Endothelial cell of umbilical vein (primary cell): ENCODE measurements at regions not wholly inside any gene's neighbourhood (a gene's known extent, or its start where the extent isn't known, plus 50 kb on each side); places are given as distances from the start of the nearest gene placed in this dataset.

ENCODE experiments used
- BruUV-seq: library from RNA; stranded (reverse); fragments of 400-500 nt; replicated peaks from 2 replicates; lab custom pipeline; 2021; lab: Mats Ljungman, UMichigan
- CTCF ChIA-PET: fragments of 300-600, 350-600 bp; sonication (Branson Sonifier 250); formaldehyde crosslinking; loops from one replicate; lab custom pipeline; 2021; ENCODE audit warnings: antibody characterized with exemption, inconsistent platforms; lab: Charles Lee
- POLR2A ChIA-PET: fragments of 300-600, 350-600 bp; sonication (Branson Sonifier 250); formaldehyde crosslinking; loops from one replicate; lab custom pipeline; 2021; ENCODE audit warnings: antibody characterized with exemption, inconsistent platforms; lab: Charles Lee
- DNase-seq: peaks from one replicate; pipeline ENCODE4 v3.0.0-alpha.2; 2011; ENCODE audit warnings: low read depth, low spot score
- FAIRE-seq: peaks from 2 replicates; lab custom pipeline; 2011; peaks lifted over from hg19 to GRCh38; lab: Jason Lieb, UNC
- H2AFZ ChIP-seq: 2 replicates; pipeline ENCODE4 v1.6.0; 2012; ENCODE audit warnings: low read depth, low read length, control low read depth, inconsistent platforms
- H3K27ac ChIP-seq: 2 replicates; pipeline ENCODE4 v1.5.1; 2011; ENCODE audit warnings: low read depth, mild to moderate bottlenecking, control low read depth, low read length, moderate library complexity; ENCODE audit not compliant: insufficient read depth
- H3K27me3 ChIP-seq, 2 experiments: 2 replicates each; pipeline versions ENCODE4 v1.6.0 to v1.6.1; 2011; ENCODE audit warnings: low read length in 2 of 2, mixed read lengths in 1 of 2; ENCODE audit not compliant: control insufficient read depth in 2 of 2, insufficient read depth in 2 of 2
- H3K36me3 ChIP-seq, 2 experiments: 2 replicates in 1 of 2; 3 replicates in 1 of 2; pipeline ENCODE4 v1.5.1; 2011; ENCODE audit warnings: low read length in 2 of 2, mild to moderate bottlenecking in 1 of 2, moderate library complexity in 1 of 2; ENCODE audit not compliant: control insufficient read depth in 2 of 2, insufficient read depth in 2 of 2; ENCODE audit errors: extremely low read depth in 1 of 2
- H3K4me1 ChIP-seq: 3 replicates; pipeline ENCODE4 v1.5.1; 2011; ENCODE audit warnings: mild to moderate bottlenecking, low read length; ENCODE audit not compliant: control insufficient read depth, insufficient read depth; ENCODE audit errors: extremely low read depth
- H3K4me2 ChIP-seq: 2 replicates; pipeline ENCODE4 v1.6.1; 2011; ENCODE audit warnings: low read length, control low read depth, mixed read lengths; ENCODE audit not compliant: insufficient read depth
- H3K4me3 ChIP-seq, 3 experiments: fragments of 200-600 bp in 1 of 3; sonication (generic), shearing (Covaris generic) in 1 of 3; replicated peaks in 1 of 3; 2 replicates each; pipeline ENCODE4 v1.5.1; 2011 to 2016; ENCODE audit warnings: control low read depth in 3 of 3, low read length in 3 of 3, mild to moderate bottlenecking in 2 of 3, inconsistent platforms in 1 of 3, low read depth in 1 of 3, moderate library complexity in 1 of 3; ENCODE audit not compliant: insufficient read depth in 1 of 3
- H3K79me2 ChIP-seq: 2 replicates; pipeline ENCODE4 v1.6.0; 2012; ENCODE audit warnings: low read length, inconsistent platforms; ENCODE audit not compliant: control insufficient read depth, insufficient read depth
- H3K9ac ChIP-seq: replicated peaks from 2 replicates; pipeline ENCODE3; 2011; ENCODE audit warnings: low read length, control low read depth; ENCODE audit not compliant: insufficient read depth; ENCODE audit errors: extremely low read depth
- H3K9me1 ChIP-seq: replicated peaks from 3 replicates; pipeline ENCODE4 v1.6.0; 2011; ENCODE audit warnings: mild to moderate bottlenecking, low read length; ENCODE audit not compliant: control insufficient read depth, insufficient read depth; ENCODE audit errors: extremely low read depth
- H3K9me3 ChIP-seq: replicated peaks from 2 replicates; pipeline ENCODE4 v1.5.1; 2012; ENCODE audit warnings: low read length, inconsistent platforms; ENCODE audit not compliant: control insufficient read depth, insufficient read depth
- H4K20me1 ChIP-seq: replicated peaks from 2 replicates; pipeline ENCODE3; 2011; ENCODE audit warnings: mild to moderate bottlenecking, low read length; ENCODE audit not compliant: control insufficient read depth, insufficient read depth; ENCODE audit errors: extremely low read depth
- CTCF ChIP-seq, 2 donors: IDR thresholded peaks; 1 replicate in 1 of 2; 2 replicates in 1 of 2; pipeline ENCODE4 v1.5.1; 2011; ENCODE audit warnings: low read length in 2 of 2, mild to moderate bottlenecking in 2 of 2, moderate library complexity in 2 of 2, control low read depth in 1 of 2, inconsistent platforms in 1 of 2, low read depth in 1 of 2; ENCODE audit not compliant: insufficient read depth in 1 of 2; ENCODE audit errors: extremely low read depth in 1 of 2
- EZH2 ChIP-seq: IDR thresholded peaks from 2 replicates; pipeline ENCODE4 v1.6.1; 2012; ENCODE audit warnings: borderline replicate concordance, low read depth, mild to moderate bottlenecking, moderate library complexity, low read length, inconsistent platforms; ENCODE audit not compliant: severe bottlenecking
- FOS ChIP-seq: IDR thresholded peaks from 2 replicates; pipeline ENCODE4 v1.6.1; 2011; ENCODE audit warnings: mild to moderate bottlenecking, low read length, moderate library complexity, borderline replicate concordance; ENCODE audit not compliant: insufficient read depth
- GATA2 ChIP-seq: IDR thresholded peaks from 2 replicates; pipeline ENCODE4 v1.7.0; 2011; ENCODE audit warnings: low read depth, mild to moderate bottlenecking, moderate library complexity, mixed read lengths, low read length; ENCODE audit not compliant: insufficient read length, insufficient read depth
- JUN ChIP-seq: IDR thresholded peaks from 2 replicates; pipeline ENCODE4 v1.6.1; 2011; ENCODE audit warnings: borderline replicate concordance, low read depth; ENCODE audit not compliant: insufficient read length, insufficient read depth
- MYC ChIP-seq: IDR thresholded peaks from one replicate; pipeline ENCODE4 v1.6.1; 2011; ENCODE audit warnings: mild to moderate bottlenecking, low read depth, low read length
- POLR2A ChIP-seq: IDR thresholded peaks from 2 replicates; pipeline ENCODE4 v1.6.1; 2012; ENCODE audit warnings: low read depth, mild to moderate bottlenecking, control low read depth, low read length
- POLR2AphosphoS5 ChIP-seq: IDR thresholded peaks from 2 replicates; pipeline ENCODE4 v1.6.1; 2012; ENCODE audit warnings: low read depth, mild to moderate bottlenecking, control low read depth, low read length, moderate library complexity; ENCODE audit not compliant: insufficient read depth
- dilution Hi-C: fragments of 300-500 bp; cut with MboI; formaldehyde crosslinking; loops from one replicate; pipeline ENCODE4 v1.15.0; 2019; ENCODE audit warnings: low sequenced_read_pairs; ENCODE audit not compliant: extremely low pct_ligation_motif_present
- intact Hi-C: fragments of 100-400 bp; cut with micrococcal nuclease; formaldehyde crosslinking; loops from one replicate; pipeline ENCODE4 v1.10.0; 2022

- Histone ChIP-seq H4K20me1 (no peaks in the 10 kb centered on the region), H3K79me2 (no peaks in the 10 kb centered on the region), H3K27ac (no peak overlapping the region), H3K4me1 (no peaks in the 10 kb centered on the region), H3K36me3 (no peaks in the 10 kb centered on the region), H3K4me3 (no peak overlapping the region), H2AFZ (no peak overlapping the region), H3K9ac (no peak overlapping the region), H3K9me1 (no peaks in the 10 kb centered on the region), H3K27me3 (no peaks in the 10 kb centered on the region), H3K4me2 (no peak overlapping the region), H3K9me3 (no peaks in the 10 kb centered on the region)
- TF ChIP-seq MYC (no peak), EZH2 (no peak), JUN (no peak), CTCF (IDR thresholded peaks at IDR 0.05; ENCODE audit: extremely low read depth in 1 of 2, insufficient read depth in 1 of 2, low read depth in 1 of 2, low read length in 2 of 2) (no peak), POLR2AphosphoS5 (no peak), GATA2 (no peak), FOS (no peak), POLR2A (no peak)
- DNase-seq (no peak), FAIRE-seq (no peak)
- BruUV-seq, result no TSS peak
- intact Hi-C loops, result no loop called here
- CTCF ChIA-PET, result no interaction called here
- POLR2A ChIA-PET, result no interaction called here
- dilution Hi-C loops, result no loop called here
Observed at GRCh38 chr3:94787734-94788270, 724.9 kb downstream of the NSUN3 start.
